ENCODE measurements at regions not wholly inside any gene's neighbourhood (a gene's known extent, or its start where the extent isn't known, plus 50 kb on each side); places are given as distances from the start of the nearest gene placed in this dataset.

GRCh38 chr5:168218746-168219145 is 72.7 kb upstream of the WWC1 start:
- TF ChIP-seq CTCF (IDR thresholded peaks at IDR 0.05): no peak
- TF ChIP-seq POLR2A (IDR thresholded peaks at IDR 0.05): no peak
